Umbilical cord (tissue), 1 donor: ENCODE measurements at regions not wholly inside any gene's neighbourhood (a gene's known extent, or its start where the extent isn't known, plus 50 kb on each side); places are given as distances from the start of the nearest gene placed in this dataset.
"Not testable (repeated sequence)": the region's sequence is repeated elsewhere in the genome, so short reads cannot be mapped to it uniquely, and the experiment has no call there.

Source experiments
- DNase-seq: peaks from one replicate; pipeline ENCODE4 v3.0.0-alpha.2; 2015; ENCODE audit warnings: low spot score

DNA sequence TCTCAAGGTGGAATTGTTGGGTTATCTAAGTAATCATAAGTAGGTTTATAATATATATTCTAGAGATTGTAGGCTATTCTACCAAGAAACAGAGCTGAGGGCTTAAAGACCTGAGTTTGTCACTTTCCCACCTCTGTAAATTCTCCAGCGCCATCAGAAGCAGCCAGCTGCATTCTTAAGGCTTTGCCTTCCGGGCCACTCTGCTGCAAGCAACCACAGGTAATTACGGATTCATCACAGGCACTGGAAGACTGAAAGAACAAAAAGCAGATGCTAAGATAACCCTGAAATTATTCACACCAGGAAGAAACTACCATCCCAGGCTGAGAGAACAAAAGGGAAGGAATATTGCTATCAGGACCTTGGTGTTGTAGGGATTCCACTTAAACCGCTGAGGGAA is 137.8 kb upstream of the JCAD start:
- DNase-seq = no peak

DNA sequence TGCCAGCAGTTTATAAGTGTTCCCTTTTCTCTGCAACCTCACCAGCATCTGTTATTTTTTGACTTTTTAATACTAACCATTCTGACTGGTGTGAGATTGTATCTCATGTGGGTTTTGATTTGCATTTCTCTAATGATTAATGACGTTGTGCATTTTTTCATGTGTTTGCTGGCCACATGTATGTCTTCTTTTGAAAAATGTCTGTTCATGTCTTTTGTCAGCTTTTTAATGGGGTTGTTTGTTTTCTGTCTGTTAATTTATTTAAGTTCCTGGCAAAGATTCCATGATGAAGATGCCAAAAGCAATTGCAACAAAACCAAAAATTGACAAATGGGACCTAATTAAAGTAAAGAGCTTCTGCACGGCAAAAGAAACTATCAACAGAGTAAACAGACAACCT is 137.2 kb upstream of the JCAD start:
- DNase-seq = not testable (repeated sequence)

DNA sequence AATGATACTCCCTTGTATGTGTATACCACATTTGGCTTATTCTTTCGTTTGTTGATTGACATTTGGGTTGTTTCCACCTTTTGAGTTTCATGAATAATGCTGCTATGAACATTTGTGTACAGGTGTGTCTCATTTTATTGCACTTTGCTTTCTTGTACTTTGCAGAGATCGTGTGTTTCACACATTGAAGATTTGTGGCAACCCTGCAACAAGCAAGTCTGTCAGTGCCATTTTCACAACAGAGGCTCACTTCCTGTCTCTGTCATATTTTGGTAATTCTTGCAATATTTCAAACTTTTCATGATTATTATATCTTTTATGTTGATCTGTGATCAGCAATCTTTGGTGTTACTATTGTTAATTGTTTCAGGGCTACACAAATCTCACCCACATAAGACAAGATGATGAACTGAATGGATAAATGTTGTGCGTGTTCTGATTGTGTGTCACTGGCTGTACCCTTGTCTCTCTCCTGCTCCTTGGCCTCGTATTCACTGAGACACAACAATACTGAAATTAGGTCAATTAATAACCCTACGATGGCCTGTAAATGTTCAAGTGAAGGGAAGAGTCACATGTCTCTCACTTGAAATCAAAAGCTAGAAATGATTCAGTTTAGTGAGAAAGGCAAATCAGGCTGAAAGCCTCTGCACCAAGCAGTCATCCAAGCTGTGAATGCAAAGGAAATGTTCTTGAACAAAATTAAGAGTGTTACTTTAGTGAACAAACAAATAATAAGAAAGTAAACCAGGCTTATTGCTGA is 133.6 kb upstream of the JCAD start:
- no peak for DNase-seq

DNA sequence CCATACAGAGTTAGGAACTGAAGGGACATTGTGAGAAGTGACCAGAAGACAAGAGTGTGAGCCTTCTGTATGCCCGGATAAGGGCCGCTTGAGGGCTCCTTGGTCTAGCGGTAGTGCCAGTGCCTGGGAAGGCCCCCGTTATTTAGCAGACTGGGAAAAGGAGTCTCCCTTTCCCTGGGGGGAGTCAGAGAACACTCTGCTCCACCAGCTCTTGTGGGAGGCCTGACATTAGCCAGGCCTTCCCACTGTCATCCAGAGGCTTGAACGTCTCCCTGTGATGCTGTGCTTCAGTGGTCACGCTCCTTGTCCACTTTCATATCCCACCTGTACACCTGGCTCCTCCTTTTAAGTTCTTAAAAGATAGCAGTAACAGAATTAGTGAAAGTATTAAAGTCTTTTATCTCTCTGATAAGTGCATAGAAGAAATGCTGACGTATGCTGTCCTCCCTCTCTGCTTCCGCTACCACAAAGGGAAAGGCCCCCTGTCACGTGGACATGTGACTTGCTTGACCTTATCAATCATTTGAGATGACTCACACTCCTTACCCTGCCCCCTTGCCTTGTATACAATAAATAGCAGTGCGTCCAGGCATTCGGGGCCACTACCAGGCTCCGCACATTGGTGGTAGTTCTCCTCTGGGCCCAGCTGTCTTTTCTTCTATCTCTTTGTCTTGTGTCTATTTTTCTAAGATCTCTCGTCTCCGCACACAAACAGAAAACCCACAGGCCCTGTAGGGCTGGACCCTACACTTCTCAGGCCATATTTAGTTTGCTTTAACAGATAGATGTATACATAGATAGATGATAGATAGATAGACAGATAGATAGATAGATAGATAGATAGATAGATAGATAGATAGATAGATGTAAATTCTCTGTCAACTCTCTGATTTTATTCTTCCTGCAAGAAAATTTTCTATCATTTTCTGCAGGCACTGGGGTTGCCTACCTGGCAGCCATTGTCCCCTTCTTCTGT is 131.5 kb upstream of the JCAD start:
- no peak for DNase-seq

DNA sequence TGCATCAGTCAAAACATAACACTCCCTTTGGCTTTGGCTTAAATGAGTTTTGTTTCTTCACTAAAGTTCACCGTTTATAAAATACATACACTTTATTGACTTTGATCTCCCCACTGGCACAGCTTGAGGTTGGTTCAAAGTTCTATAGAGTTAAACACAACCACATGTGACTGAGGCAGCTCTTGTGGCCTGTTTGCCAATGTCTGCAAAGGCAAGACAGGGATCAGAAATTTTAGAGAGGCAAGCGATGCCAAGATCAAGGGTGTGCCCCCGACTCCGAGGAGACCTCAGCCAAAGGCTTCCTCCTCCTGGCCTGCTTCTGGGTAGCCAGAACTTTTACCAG is 129.8 kb upstream of the JCAD start:
- DNase-seq = no peak

DNA sequence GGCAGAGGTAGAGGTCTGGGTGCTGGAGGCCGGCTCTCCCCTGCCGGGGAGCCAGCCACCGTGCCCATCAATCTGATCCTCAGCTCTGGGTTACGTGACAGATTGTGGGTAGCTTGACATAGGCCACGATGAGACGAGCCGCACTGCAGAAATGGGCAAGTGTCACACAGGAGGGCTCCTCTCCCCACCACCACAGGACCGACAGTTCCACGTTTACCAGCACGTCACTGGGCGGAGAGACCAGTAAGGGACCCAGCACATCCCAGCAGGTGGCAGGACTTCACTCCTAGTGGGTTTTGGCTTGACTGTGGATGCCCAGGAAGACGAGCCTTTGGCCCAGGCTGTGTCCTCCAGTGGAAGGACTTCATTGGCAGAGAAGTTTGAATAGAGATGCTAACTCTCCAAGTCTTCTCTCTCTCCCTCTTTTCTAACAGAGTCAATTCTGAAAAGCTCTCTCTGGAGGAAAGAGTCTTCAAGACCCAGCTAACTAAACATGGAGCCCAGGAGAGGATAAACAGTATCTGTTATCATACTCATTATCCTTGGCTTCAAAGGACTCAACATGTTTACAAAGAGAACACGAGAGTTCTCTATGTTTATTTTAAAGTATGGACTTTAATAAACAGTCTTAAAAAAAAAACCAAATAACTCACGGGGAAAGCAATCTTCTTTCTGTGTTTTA is 129.3 kb upstream of the JCAD start:
- DNase-seq = no peak

DNA sequence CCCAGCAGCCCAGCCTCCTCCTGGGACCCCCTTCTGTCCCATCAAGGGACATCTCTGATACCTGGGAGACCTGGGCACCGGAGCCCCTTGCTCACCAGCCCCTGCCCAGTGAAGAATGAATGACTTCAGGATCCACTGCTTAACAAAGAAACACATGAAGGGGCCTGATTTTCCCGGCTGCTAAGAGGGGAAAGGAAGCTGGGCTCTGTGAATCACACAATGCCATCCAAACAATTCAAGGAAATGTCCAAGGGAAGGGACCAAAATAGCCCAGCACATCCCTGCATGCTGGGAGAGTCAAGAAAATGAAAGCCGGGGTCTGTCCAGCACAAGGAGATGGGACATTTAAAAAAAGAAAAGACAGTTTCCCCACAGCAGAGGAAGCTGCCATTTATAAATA is 128.7 kb upstream of the JCAD start:
- no peak for DNase-seq

DNA sequence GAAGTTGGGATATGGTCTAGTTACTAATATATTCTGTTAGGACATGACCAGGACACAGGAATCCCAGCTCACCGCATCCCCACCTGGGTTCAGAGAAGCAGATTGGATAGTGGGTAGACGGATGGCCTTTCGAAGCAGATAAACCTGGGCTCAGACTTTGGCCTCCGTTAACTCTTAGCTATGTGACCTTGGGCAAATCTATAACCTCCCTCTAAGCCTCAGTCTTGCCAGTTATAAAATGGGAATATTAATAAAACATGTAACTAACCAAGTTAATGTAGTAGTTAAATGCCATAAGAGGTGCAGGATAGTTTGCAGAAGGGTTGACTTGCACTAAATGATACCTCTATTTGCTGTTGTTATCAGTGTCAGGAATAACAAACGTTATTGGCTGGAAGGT is 127.6 kb upstream of the JCAD start:
- DNase-seq = no peak

DNA sequence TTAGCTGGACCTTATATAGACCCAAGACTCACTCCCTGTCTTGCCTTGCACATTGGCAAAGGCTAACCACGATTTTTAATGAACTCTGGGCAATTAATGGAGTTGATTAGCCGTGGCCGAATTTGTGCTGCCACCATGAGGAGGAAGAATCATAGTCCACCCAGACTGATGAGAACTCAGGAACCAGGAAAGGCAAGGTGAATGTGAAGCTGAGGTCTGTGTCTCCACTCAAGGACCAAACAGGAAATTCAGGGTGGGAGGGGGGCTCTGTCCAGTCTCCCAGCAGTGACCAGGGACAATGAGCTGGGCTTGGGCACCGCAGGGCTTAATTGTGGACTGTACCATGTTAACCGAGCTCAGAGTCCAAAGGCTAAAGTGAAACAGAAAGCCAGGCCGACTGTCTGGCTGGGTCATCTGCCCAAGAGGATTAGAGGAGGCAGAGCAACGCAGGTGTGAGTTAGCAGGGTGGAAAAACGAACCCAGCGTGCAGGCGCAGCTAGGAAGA is 127.0 kb upstream of the JCAD start:
- no peak for DNase-seq

DNA sequence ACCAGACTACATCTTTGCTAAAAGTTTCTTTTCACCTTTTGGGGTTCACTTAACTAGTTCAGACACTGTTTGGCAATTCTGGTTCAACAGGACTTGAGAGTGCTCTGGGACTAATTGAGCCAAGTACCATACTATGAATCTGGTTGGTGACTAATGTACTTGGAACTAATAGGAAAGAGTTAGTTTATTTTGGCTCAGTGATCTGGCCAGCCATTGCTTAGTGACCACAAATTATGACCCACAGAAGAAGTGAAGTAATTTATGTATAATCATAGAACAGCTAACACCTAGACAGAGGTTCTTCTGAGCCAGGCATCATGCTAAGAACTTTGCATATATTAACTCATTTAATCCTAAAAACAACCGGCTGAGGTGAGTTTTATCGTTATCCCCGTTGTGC is 126.5 kb upstream of the JCAD start:
- DNase-seq = no peak

DNA sequence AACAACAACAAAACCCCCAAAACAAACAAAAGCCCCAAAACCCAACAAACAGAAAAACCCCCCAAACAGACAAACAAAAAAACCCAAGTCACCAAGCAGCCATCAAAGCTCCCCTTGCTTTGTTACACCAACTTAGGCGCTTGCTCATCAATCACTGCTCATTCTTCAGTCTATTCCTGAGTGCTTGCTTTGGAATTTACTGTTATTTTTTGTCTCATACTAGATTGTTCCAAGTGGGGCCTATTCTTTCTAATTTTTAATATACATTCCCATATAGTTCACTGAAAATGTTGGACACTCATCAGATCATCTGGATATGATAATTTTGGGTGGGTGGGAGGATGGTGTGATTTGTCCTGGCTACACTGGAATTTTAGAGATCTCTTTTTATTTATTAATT is 126.0 kb upstream of the JCAD start:
- DNase-seq = no peak

DNA sequence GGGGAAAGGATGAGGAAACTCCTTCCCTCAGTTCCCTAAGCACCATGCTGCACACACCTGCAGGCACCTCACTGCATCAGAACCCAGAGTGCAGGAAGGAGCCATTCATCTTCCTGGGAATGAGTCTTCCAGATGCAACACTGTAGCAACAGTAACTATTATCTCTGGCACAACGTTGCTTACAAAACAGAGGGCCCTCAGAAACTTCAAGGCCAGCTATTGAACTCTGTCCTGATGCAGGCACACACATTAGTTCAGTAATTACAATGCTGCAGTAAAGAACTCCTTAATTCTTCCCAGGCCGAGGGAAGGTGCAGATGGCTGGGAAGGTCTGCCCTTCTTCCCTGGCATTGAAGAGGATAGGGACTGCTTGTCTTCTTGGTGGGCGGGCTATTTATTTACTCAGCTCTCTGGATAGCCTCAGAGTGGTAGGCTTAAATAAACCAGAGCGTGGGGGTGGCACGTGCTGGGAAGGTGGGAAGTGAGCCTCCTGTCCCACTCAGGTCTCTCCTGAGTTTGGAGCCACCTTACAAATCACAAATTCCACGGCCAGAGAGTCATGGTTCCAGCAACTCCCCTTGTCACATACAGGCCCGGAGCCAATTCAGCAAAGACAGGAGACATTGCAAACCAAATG is 125.1 kb upstream of the JCAD start:
- no peak for DNase-seq

DNA sequence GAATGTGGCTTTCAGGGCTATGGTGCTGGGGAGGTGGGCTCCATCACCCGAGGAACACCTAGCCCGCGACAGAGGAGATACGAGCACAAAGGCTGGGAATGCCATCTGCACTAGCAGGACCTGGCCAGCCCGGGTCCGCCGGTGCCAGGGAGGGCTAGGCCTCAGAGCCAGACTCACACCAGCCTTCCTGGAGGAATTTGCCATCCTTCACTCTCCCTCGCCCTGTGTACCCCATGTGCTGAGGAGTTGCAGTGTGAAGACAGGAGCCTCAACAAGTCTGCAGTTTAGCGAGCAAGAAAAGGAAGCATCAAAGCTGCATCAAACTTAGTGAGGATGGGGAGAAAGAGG is 123.6 kb upstream of the JCAD start:
- no peak for DNase-seq

DNA sequence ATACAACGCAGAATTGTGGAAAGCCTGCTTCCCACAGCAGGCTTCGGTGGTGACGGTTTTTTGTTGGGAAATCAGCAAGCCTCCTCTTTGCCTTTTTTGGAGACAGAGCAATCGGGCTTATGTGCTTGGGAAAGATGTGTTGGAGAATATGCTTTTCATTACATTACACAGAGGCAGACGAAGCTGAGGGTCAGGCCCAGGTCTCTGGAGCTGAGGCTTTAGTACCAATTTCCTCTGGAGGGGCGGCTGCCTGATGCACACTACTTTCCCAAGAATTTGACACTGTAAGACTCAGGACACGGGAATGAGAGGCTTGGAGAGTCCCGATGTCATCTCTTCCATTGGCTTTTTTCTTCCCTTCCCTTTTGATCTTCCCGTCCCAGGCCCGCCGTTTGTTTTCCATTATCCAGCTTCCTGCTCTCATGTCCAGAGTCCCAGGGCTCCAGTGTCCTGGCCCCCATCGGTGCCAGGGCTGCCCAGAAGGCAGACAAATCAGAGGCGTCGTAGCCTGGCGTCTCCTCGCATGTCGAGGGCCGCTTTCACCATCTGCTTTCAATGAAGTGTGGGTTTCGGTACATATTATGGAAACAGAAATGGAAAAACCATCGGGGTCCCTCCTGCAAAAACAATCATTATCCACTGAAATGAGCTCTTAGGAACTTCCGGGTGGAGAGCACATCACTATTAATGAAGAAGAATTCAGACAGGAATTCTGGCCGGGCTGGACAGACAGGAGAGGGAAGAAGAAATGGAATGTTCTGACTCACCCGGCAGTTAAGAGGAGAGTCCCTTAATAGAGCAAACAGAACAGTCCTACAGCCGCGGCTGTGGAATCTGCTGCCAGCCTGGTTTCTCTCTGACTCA is 123.0 kb upstream of the JCAD start:
- peak; percentile 95 for DNase-seq

DNA sequence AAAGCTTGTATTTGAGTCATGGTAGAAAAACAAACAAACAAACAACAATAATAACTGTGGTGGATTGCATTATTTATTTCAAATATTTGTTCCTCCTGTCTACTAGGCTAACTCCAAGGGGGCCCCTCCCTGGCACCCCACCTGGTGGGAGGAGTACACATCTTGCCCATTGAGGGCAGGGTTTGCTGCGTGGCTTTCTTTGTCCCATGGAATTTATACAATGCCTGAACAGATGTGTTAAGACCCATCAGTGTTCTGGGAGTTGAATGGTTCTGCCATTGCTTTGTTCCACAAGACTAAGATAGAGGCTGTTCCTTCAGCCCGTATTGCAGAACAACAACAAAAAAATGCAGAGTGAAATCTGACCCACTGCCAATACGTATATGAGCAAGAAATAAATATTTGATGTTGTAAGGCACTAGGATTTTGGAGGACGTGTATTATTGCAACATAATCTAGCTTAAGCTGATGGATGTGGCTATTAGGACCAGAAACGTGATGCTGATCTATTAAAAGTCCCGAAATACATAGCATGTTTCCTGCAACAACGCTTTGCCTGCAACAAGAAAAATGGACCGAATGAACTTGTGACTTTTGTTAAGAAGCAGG is 119.1 kb upstream of the JCAD start:
- peak; percentile 90 for DNase-seq

DNA sequence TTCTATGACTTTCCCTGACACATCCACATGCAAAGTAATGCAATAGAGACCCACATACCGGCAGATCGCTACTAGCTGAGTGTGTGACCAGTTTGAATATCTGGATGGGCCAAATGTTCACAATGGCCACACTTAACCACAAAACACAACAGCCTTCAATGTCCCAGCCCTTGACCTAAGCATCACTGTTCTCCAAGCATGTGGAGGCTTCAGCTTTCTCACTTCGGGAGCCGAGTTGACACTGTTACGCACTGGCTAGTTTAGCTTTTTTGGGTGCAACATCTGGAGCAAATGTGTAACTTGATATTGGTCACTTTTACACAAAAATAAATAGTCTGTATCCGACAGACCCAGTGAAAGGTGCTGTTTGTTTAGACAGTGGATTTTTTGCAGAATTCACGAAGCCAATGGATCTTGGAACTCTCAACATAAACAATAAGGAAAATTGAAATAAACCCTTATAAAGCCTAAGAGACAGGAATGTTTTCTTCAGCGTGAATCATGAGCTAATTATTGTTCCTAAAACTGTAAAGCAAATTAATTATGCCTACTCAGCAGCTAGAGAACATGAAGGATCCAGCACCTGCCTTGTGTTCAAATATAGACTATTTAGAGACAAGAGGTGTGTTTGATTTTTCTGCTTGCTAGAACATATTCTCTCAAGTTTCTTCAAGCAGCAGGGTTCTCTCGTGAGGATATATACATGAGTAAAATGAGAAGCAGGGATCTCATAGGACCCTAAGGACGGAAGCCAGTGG is 117.6 kb upstream of the JCAD start:
- DNase-seq = no peak

DNA sequence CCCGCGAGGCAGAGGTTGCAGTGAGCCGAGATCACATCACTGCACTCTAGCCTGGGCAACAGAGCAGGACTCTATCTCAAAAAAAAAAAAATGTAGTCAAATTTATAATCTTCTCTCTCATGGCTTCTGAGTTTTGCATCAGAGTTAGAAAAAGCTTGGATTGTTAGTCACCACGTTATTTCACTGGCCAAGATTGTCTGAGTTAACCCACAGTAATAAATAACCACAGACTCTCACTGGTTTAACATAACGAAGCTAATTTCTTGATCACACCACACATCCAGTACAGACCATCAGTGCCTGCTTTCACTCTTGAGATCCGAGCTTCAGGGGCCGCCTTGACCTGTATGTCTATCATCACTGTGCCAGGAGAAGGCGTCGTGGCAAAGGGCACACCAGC is 116.8 kb upstream of the JCAD start:
- DNase-seq = no peak

DNA sequence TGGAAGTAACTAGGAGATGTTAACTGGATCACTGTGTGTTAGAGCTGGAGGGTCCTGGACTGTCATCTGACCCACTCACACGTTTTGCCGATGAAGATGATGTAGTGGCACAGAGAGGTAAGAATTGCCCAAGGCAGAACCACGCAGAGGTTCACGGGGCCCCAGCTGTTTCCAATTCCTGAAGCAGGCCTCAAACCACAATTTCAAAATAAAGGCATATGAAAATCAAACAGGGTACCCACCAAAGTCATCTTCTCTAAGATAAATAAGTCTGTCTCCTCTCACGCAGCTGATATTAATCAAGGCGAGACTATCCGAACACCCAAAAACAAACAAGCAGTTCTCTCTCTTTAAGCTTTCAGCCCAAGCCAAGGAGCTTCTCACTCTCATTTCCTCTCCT is 113.3 kb upstream of the JCAD start:
- DNase-seq = no peak

DNA sequence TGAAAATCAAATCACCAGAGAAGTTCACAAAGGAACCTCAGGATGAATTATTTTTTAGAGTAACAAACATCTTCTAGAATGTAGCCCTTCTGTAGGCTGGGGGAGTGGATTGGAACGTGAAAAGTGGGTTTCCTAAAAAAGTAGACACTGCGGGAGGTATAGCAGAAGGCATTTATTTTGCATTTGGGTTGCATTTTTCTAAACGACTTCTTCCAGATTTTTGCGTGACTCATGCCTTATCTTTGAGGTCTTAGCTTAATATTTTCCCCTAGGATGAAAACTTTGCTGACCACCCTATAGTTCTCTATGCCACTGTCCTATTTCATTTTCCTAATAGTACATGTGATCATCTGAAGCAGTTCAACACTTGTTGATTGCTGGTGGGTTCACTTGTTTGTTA is 112.7 kb upstream of the JCAD start:
- DNase-seq = peak; percentile 60

DNA sequence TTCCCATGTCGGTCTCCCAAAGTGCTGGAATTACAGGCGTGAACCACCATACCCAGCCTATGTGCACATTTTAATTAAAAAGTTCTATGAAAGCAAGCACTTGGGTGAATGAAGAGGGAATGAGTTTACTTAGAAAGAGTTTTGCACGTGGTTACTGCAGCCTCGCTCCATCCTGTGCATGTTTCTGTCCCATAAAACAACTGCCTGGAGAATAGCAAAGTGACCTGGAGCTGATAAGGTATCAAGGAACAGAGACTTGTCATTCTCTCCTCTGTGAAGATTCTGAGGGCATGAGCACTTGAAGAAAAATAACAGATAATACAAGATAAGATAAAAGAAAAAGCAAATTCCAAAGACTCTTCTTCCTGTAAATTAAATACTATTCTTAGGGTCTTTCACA is 112.2 kb upstream of the JCAD start:
- DNase-seq = peak; percentile 76
